Parathyroid adenoma (tissue), 2 donors: ENCODE measurements at regions not wholly inside any gene's neighbourhood (a gene's known extent, or its start where the extent isn't known, plus 50 kb on each side); places are given as distances from the start of the nearest gene placed in this dataset.

Experiments
- H2AFZ ChIP-seq: fragments of 300-600 bp; sonication (generic); one replicate; pipeline ENCODE4 v1.7.0; 2017; ENCODE audit warnings: antibody characterized with exemption, mild to moderate bottlenecking
- H3K27ac ChIP-seq: fragments of 300-600 bp; sonication (generic); one replicate; pipeline ENCODE4 v1.7.0; 2017
- H3K27me3 ChIP-seq: fragments of 300-600 bp; sonication (generic); one replicate; pipeline ENCODE4 v1.7.0; 2017; ENCODE audit warnings: low read length; ENCODE audit not compliant: control insufficient read depth, insufficient read depth
- H3K36me3 ChIP-seq: fragments of 300-600 bp; sonication (generic); one replicate; pipeline ENCODE4 v1.7.0; 2017; ENCODE audit warnings: low read length; ENCODE audit not compliant: control insufficient read depth, insufficient read depth
- H3K4me1 ChIP-seq: fragments of 300-600 bp; sonication (generic); one replicate; pipeline ENCODE4 v1.7.0; 2017; ENCODE audit warnings: control low read depth
- H3K4me2 ChIP-seq: fragments of 300-600 bp; sonication (generic); one replicate; pipeline ENCODE4 v1.7.0; 2017; ENCODE audit warnings: low read length
- H3K4me3 ChIP-seq: fragments of 300-600 bp; sonication (generic); one replicate; pipeline ENCODE4 v1.7.0; 2017; ENCODE audit warnings: low read depth, low read length
- H3K79me2 ChIP-seq: fragments of 300-600 bp; sonication (generic); one replicate; pipeline ENCODE4 v1.7.0; 2017; ENCODE audit warnings: control low read depth
- H3K9ac ChIP-seq: fragments of 300-600 bp; sonication (generic); one replicate; pipeline ENCODE4 v1.7.0; 2017; ENCODE audit warnings: mild to moderate bottlenecking
- H3K9me3 ChIP-seq: fragments of 300-600 bp; sonication (generic); one replicate; pipeline ENCODE4 v1.7.0; 2017; ENCODE audit warnings: low read length; ENCODE audit not compliant: control insufficient read depth
- TF ChIP-seq, protein P1 (sequence below): fragments of 300-600 bp; sonication (generic); IDR thresholded peaks from one replicate; pipeline ENCODE4 v1.7.0; 2017; ENCODE audit warnings: antibody characterized with exemption, mild to moderate bottlenecking
- donor health status: primary hyperparathyroidism.

DNA sequence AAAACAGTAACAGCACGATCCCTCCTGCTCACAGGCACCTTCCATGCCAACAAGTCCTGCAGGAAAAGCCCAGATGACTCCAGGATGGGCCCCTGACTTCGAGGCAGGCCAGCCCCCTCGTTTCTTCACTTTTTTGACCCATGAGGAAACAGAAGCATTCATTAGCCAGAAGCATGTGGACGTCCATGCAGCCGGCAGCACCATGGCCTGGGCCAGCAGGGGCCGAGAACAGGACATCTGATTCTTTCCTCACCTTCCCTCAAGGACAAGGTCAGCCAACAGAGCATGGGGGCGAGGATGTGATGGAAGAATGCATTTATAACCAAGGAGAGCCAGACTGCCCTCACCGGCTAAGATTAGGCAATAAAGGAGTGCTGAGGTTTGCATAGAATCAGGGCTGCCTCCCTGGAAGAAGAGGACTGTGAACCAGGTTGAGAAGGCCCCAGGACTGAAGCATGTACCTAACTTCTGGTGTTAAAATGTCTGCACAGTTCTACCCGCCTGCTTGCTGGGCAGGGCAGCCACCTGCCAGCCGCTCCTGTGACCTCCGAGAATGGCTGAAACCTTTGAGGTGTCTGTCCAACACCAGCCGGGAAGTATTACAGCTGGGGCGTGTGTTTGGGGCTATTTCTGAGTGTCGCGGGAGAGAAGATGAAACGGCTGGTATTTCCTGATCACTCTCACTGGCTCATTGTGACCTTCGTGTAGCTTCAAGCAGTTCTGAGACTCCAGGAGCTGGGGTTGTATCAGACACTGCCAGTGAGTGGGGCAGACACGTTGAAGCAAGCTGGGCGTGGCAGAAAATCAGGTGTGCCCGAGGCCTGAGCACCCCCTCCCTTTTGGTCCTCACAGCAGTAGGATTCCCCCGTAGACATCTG is 94.0 kb upstream of the TNRC6C start:
- no peak overlapping the region for H3K27ac ChIP-seq
- H3K9me3 ChIP-seq = no peaks in the 10 kb centered on the region
- H3K79me2 ChIP-seq = no peaks in the 10 kb centered on the region
- TF ChIP-seq, protein P1, sequence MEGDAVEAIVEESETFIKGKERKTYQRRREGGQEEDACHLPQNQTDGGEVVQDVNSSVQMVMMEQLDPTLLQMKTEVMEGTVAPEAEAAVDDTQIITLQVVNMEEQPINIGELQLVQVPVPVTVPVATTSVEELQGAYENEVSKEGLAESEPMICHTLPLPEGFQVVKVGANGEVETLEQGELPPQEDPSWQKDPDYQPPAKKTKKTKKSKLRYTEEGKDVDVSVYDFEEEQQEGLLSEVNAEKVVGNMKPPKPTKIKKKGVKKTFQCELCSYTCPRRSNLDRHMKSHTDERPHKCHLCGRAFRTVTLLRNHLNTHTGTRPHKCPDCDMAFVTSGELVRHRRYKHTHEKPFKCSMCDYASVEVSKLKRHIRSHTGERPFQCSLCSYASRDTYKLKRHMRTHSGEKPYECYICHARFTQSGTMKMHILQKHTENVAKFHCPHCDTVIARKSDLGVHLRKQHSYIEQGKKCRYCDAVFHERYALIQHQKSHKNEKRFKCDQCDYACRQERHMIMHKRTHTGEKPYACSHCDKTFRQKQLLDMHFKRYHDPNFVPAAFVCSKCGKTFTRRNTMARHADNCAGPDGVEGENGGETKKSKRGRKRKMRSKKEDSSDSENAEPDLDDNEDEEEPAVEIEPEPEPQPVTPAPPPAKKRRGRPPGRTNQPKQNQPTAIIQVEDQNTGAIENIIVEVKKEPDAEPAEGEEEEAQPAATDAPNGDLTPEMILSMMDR = no peak
- H3K27me3 ChIP-seq = no peaks in the 10 kb centered on the region
- H3K4me2 ChIP-seq = no peak overlapping the region
- H2AFZ ChIP-seq = peak overlapping the region; percentile 29
- no peak overlapping the region for H3K9ac ChIP-seq
- H3K36me3 ChIP-seq = no peaks in the 10 kb centered on the region
- peaks cover 7% of the 10 kb centered on the region for H3K4me1 ChIP-seq
- no peak overlapping the region for H3K4me3 ChIP-seq

DNA sequence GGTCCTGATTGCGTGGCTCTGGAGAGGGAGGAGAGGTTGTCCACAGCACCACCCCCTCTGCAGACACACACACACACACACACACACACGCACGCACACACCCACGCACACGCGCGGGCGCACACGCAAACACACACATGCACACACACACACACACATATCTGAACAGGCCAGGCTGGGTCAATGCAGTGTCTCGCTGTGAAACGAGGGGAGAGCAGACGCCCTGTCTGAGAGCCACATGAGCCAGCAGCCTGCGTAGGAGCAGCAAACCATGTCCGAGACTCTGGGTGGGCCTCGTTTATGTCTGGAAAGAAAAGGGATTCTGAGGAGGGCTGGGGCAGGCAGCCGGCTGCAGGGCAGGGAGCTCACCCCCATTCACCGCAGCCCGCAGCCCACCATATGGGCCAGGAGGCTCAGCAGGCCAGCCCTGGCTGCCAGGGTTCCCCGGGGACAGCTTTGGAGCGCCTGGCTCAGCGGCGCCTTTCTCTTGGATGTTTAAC is 93.3 kb upstream of the TNRC6C start:
- Histone ChIP-seq H3K27ac (no peak overlapping the region), H3K4me3 (no peak overlapping the region), H2AFZ (no peak overlapping the region), H3K79me2 (no peaks in the 10 kb centered on the region), H3K9me3 (no peaks in the 10 kb centered on the region), H3K4me2 (no peak overlapping the region), H3K36me3 (no peaks in the 10 kb centered on the region), H3K27me3 (no peaks in the 10 kb centered on the region), H3K9ac (no peak overlapping the region), H3K4me1 (peaks cover 7% of the 10 kb centered on the region)
- TF ChIP-seq, protein P1 = no peak

DNA sequence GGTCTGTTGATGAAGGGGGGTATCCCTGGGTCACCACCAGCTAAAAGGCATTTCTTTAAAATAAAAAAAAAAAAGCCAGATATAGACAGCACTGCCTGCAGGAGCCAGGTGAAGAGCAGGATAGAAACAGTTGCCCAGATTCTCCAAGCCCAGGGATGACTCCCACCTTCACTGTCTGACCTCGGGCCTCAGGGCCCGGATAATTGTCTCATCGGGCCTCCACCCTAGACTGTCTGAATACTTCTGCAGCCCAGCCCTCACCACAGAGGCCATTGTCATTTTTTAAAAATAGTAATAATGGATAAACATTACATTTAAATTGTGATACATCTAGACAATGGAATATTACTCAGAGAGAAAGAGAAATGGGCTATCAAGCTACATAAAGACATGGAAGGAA is 92.8 kb upstream of the TNRC6C start:
- Histone ChIP-seq H2AFZ (no peak overlapping the region), H3K4me2 (no peak overlapping the region), H3K4me1 (peaks cover 7% of the 10 kb centered on the region), H3K4me3 (no peak overlapping the region), H3K27ac (no peak overlapping the region), H3K36me3 (no peaks in the 10 kb centered on the region), H3K79me2 (no peaks in the 10 kb centered on the region), H3K9me3 (no peaks in the 10 kb centered on the region), H3K27me3 (no peaks in the 10 kb centered on the region), H3K9ac (no peak overlapping the region)
- TF ChIP-seq, protein P1 = no peak

DNA sequence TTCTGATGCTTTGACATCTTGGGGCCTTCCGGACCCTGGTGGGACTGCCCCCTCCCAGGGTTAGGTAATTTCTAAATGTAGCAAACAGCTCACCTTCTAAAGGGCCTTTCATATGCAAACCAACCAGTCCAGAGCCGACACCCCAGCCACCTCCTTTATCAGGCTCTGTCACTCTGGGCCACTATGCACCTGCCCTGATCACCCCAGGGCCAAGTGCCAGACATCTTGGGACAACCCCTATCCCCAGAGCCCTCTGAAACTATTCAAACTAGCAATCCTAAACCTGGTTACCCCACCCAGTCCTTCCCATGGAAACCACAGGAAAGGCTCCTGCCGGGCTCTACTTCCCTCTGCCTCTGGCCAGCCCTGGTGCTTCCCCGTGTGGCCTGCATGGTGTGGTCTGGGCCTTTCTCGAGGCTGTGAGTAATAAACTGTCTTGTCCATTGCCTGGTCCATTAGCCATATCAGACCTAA is 91.2 kb upstream of the TNRC6C start:
- H3K4me2 ChIP-seq = no peak overlapping the region
- H3K79me2 ChIP-seq = no peaks in the 10 kb centered on the region
- H3K4me1 ChIP-seq = peaks cover 7% of the 10 kb centered on the region
- no peaks in the 10 kb centered on the region for H3K36me3 ChIP-seq
- no peaks in the 10 kb centered on the region for H3K9me3 ChIP-seq
- H3K27me3 ChIP-seq = no peaks in the 10 kb centered on the region
- H3K4me3 ChIP-seq = no peak overlapping the region
- no peak overlapping the region for H3K27ac ChIP-seq
- TF ChIP-seq, protein P1 = no peak
- H3K9ac ChIP-seq = no peak overlapping the region
- no peak overlapping the region for H2AFZ ChIP-seq
